CD14-positive monocyte (primary cell): ENCODE measurements at regions not wholly inside any gene's neighbourhood (a gene's known extent, or its start where the extent isn't known, plus 50 kb on each side); places are given as distances from the start of the nearest gene placed in this dataset.

Experiments used
- DNase-seq, 3 donors: peaks; one replicate each; pipeline ENCODE4 v3.0.0-alpha.2; 2011 to 2022
- H2AFZ ChIP-seq: 2 replicates; pipeline ENCODE4 v1.6.0; 2012; ENCODE audit warnings: mild to moderate bottlenecking, low read depth, low read length, inconsistent platforms; ENCODE audit not compliant: insufficient read depth, poor library complexity, severe bottlenecking
- H3K27ac ChIP-seq, 2 donors: 1 replicate in 1 of 2; 2 replicates in 1 of 2; pipeline ENCODE4 v1.5.1; 2012 to 2013; ENCODE audit warnings: low read length in 2 of 2, control low read depth in 1 of 2, inconsistent platforms in 1 of 2, low read depth in 1 of 2, mild to moderate bottlenecking in 1 of 2
- H3K27me3 ChIP-seq, 2 donors: one replicate each; pipeline versions ENCODE4 v1.6.0 to v1.6.1; 2011 to 2013; ENCODE audit warnings: low read length in 2 of 2; ENCODE audit not compliant: control insufficient read depth in 2 of 2, insufficient read depth in 2 of 2
- H3K36me3 ChIP-seq, 2 donors: replicated peaks in 1 of 2; 1 replicate in 1 of 2; 2 replicates in 1 of 2; pipeline versions ENCODE4 v1.5.1 to v1.6.1; 2012 to 2013; ENCODE audit warnings: low read length in 2 of 2, control low read depth in 1 of 2, inconsistent platforms in 1 of 2, mild to moderate bottlenecking in 1 of 2; ENCODE audit not compliant: insufficient read depth in 2 of 2, control insufficient read depth in 1 of 2
- H3K4me1 ChIP-seq, 2 donors: 1 replicate in 1 of 2; 2 replicates in 1 of 2; pipeline versions ENCODE4 v1.5.1 to v1.6.1; 2012 to 2013; ENCODE audit warnings: low read length in 2 of 2, control low read depth in 1 of 2, inconsistent platforms in 1 of 2, mild to moderate bottlenecking in 1 of 2, moderate library complexity in 1 of 2; ENCODE audit not compliant: insufficient read depth in 2 of 2, control insufficient read depth in 1 of 2
- H3K4me2 ChIP-seq: replicated peaks from 2 replicates; pipeline ENCODE3; 2012; ENCODE audit warnings: low read length, moderate library complexity, mild to moderate bottlenecking; ENCODE audit not compliant: poor library complexity, severe bottlenecking; ENCODE audit errors: extremely low read depth
- H3K4me3 ChIP-seq, 3 experiments: fragments of 200-600 bp in 1 of 3; sonication (generic) in 1 of 3; replicated peaks in 1 of 3; 1 replicate in 2 of 3; 2 replicates in 1 of 3; pipeline ENCODE4 v1.5.1; 2011 to 2013; ENCODE audit warnings: low read length in 3 of 3, mild to moderate bottlenecking in 3 of 3, control low read depth in 2 of 3, low read depth in 2 of 3, inconsistent platforms in 1 of 3, moderate library complexity in 1 of 3
- H3K79me2 ChIP-seq: 2 replicates; pipeline ENCODE4 v1.6.0; 2012; ENCODE audit warnings: mild to moderate bottlenecking, control low read depth, inconsistent platforms, low read length, moderate library complexity; ENCODE audit not compliant: insufficient read depth
- H3K9ac ChIP-seq: 2 replicates; pipeline ENCODE4 v1.6.0; 2017; ENCODE audit warnings: low read length, mild to moderate bottlenecking; ENCODE audit not compliant: insufficient read depth, poor library complexity, severe bottlenecking
- H3K9me3 ChIP-seq, 2 donors: replicated peaks in 1 of 2; 1 replicate in 1 of 2; 2 replicates in 1 of 2; pipeline versions ENCODE4 v1.5.1 to v1.6.1; 2012 to 2013; ENCODE audit warnings: low read length in 2 of 2, control low read depth in 1 of 2; ENCODE audit not compliant: control insufficient read depth in 1 of 2, insufficient read depth in 1 of 2
- H4K20me1 ChIP-seq: 2 replicates; pipeline ENCODE4 v1.6.0; 2012; ENCODE audit warnings: mild to moderate bottlenecking, low read length, control low read depth, moderate library complexity; ENCODE audit not compliant: insufficient read depth
- H3K27ac Mint-ChIP-seq, 7 donors: one replicate each; pipeline ENCODE4 v1.8.0; 2020; ENCODE audit warnings: mild to moderate bottlenecking in 7 of 7, mixed read lengths in 7 of 7, moderate library complexity in 6 of 7, inconsistent platforms in 2 of 7
- H3K27me3 Mint-ChIP-seq, 3 donors: one replicate each; pipeline ENCODE4 v1.8.0; 2021 to 2022; ENCODE audit warnings: low read depth in 3 of 3, mild to moderate bottlenecking in 3 of 3, mixed read lengths in 3 of 3, moderate library complexity in 3 of 3, inconsistent platforms in 1 of 3
- H3K36me3 Mint-ChIP-seq, 2 donors: one replicate each; pipeline ENCODE4 v1.8.0; 2020; ENCODE audit warnings: mixed read lengths in 2 of 2, inconsistent platforms in 1 of 2, mild to moderate bottlenecking in 1 of 2
- H3K4me1 Mint-ChIP-seq: one replicate; pipeline ENCODE4 v1.8.0; 2020; ENCODE audit warnings: mild to moderate bottlenecking, mixed read lengths
- H3K4me3 Mint-ChIP-seq, 2 donors: one replicate each; pipeline ENCODE4 v1.8.0; 2020; ENCODE audit warnings: mild to moderate bottlenecking in 2 of 2, mixed read lengths in 2 of 2, moderate library complexity in 1 of 2
- H3K9me3 Mint-ChIP-seq, 7 donors: one replicate each; pipeline ENCODE4 v1.8.0; 2020 to 2022; ENCODE audit warnings: mixed read lengths in 7 of 7, mild to moderate bottlenecking in 6 of 7, moderate library complexity in 6 of 7, inconsistent platforms in 2 of 7
- WGBS: methylation state at CpG from one replicate; pipeline ENCODE4 v1.1.5; 2013; ENCODE audit warnings: missing lambda C conversion rate; ENCODE audit not compliant: insufficient coverage; 5-methylcytosine and 5-hydroxymethylcytosine counted together
- intact Hi-C, 2 donors: fragments of 100-400 bp; cut with micrococcal nuclease; formaldehyde crosslinking; loops; one replicate each; pipeline versions ENCODE4 v1.15.0 to v1.15.1; 2023
- TF ChIP-seq, protein P1 (sequence below): fragments of 200-600 bp; IDR thresholded peaks from one replicate; pipeline ENCODE4 v1.8.0; 2022; ENCODE audit warnings: antibody characterized with exemption, mild to moderate bottlenecking

DNA sequence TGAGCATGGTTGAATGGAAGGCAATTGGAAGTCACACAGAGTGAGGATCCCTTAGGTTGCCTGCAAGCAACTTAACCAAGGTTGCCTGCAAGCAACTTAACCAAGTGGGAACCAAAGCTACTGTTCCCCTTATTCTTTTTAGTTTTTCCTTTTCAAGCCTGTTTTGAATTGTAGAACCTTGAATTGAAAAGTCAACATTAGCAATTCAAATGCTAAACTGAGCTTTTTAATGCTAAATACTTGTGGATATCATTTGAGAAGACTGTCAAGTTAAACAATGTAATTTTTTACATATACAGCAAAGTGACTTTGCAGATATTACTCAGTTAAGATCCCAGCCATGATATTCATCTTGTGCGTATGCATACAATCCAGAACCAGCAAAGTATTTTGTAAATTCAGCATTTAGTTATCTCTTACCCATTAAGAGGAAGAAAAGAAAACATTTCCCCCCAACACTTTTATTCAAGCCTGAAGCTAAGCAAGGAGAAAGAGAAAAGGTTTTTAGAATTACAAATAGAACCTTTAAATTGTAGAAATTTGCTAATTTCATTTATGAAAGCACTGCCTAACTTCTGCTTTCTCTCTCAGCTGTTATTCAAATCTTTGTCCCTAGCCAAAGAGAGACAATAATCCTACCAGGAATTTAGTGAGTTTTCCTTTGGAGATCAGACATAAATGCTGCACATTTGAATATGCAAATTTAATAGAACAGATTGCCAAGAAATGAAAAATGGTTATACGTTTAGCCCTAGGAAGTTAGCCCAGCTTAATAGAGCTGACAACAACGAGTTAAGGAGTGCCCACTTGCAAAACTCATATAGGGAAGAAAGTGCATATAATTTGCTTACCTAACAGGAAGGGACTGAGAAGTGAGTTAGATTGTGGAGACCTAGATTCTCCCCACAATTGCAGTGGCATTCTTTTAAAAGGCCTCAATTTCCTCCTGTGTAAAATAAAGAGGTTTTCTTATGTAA lies 643.2 kb upstream of the PIK3C3 start:
- Histone ChIP-seq H3K9me3 (peaks cover under 1 to 5% of the 10 kb centered on the region in 2 donors), H4K20me1 (no peaks in the 10 kb centered on the region), H3K4me2 (no peak overlapping the region), H2AFZ (no peak overlapping the region), H3K27me3 (no peaks in the 10 kb centered on the region), H3K9ac (no peak overlapping the region), H3K4me3 (no peak overlapping the region), H3K4me1 (no peaks in the 10 kb centered on the region), H3K27ac (no peak overlapping the region), H3K79me2 (no peaks in the 10 kb centered on the region), H3K36me3 (no peaks in the 10 kb centered on the region)
- Mint-ChIP-seq H3K27ac (no peak overlapping the region), H3K27me3 (peaks cover 0 to under 1% (median 0%) of the 10 kb centered on the region in 3 donors), H3K9me3 (peaks cover 0 to 8% (median 4%) of the 10 kb centered on the region in 7 donors), H3K4me3 (no peak overlapping the region), H3K4me1 (no peaks in the 10 kb centered on the region), H3K36me3 (no peaks in the 10 kb centered on the region)
- no peak for DNase-seq
- intact Hi-C loops: no loop called here
- WGBS: no CpG with 5 or more reads among the region's 3 CpGs
- TF ChIP-seq, protein P1, sequence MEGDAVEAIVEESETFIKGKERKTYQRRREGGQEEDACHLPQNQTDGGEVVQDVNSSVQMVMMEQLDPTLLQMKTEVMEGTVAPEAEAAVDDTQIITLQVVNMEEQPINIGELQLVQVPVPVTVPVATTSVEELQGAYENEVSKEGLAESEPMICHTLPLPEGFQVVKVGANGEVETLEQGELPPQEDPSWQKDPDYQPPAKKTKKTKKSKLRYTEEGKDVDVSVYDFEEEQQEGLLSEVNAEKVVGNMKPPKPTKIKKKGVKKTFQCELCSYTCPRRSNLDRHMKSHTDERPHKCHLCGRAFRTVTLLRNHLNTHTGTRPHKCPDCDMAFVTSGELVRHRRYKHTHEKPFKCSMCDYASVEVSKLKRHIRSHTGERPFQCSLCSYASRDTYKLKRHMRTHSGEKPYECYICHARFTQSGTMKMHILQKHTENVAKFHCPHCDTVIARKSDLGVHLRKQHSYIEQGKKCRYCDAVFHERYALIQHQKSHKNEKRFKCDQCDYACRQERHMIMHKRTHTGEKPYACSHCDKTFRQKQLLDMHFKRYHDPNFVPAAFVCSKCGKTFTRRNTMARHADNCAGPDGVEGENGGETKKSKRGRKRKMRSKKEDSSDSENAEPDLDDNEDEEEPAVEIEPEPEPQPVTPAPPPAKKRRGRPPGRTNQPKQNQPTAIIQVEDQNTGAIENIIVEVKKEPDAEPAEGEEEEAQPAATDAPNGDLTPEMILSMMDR: no peak

DNA sequence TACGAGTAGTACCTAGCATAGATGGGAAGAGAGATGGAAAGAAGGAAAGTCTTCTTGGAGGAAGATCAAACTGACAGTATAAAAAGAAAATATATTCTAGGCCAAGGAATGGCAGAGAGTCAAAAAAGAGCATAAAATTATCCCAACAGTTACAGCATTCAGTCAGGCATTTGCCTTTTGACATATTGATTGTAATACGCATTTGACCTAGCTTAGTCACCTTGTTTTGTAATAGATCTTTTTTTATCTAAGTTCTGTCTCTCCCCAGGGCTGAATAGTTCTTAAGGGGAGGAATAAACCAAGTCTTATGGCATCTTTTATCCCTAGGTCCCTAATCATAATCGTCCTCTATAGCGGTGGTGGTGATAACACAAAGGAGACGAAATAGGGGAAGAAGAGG lies 657.3 kb upstream of the PIK3C3 start:
- TF ChIP-seq, protein P1: no peak
- no peak overlapping the region for H3K9ac ChIP-seq
- Mint-ChIP-seq H3K4me3 (no peak overlapping the region), H3K4me1 (no peaks in the 10 kb centered on the region), H3K36me3 (no peaks in the 10 kb centered on the region), H3K27me3 (no peaks in the 10 kb centered on the region), H3K27ac (no peak overlapping the region), H3K9me3 (peaks cover 0 to 8% (median 2%) of the 10 kb centered on the region in 7 donors)
- H3K27ac ChIP-seq: no peak overlapping the region
- H3K9me3 ChIP-seq: no peaks in the 10 kb centered on the region
- H3K4me1 ChIP-seq: no peaks in the 10 kb centered on the region
- no peaks in the 10 kb centered on the region for H3K79me2 ChIP-seq
- H3K27me3 ChIP-seq: no peaks in the 10 kb centered on the region
- no peak overlapping the region for H2AFZ ChIP-seq
- no peaks in the 10 kb centered on the region for H4K20me1 ChIP-seq
- intact Hi-C loops: no loop called here
- H3K36me3 ChIP-seq: no peaks in the 10 kb centered on the region
- DNase-seq: no peak
- H3K4me3 ChIP-seq: no peak overlapping the region
- no CpG with 5 or more reads among the region's 5 CpGs for WGBS
- no peak overlapping the region for H3K4me2 ChIP-seq
